NCI-H187 (cell line): ENCODE measurements at regions not wholly inside any gene's neighbourhood (a gene's known extent, or its start where the extent isn't known, plus 50 kb on each side); places are given as distances from the start of the nearest gene placed in this dataset.
"Not testable (repeated sequence)": the region's sequence is repeated elsewhere in the genome, so short reads cannot be mapped to it uniquely, and the experiment has no call there.

Experiments used
- DNase-seq, 2 experiments: peaks; one replicate each; lab custom pipeline; 2025; lab: John Stamatoyannopoulos, UW

GRCh38 chr11:103585401-103585800 is 451.0 kb upstream of the DDI1 start:
- no peak for DNase-seq

GRCh38 chr11:103585911-103586310 is 450.5 kb upstream of the DDI1 start:
- no peak for DNase-seq

- DNase-seq: no peak
These were observed 449.7 kb upstream of the DDI1 start for GRCh38 chr11:103586756-103587155.

GRCh38 chr11:103587901-103588788 is 448.3 kb upstream of the DDI1 start:
- DNase-seq: peak; percentile 10 to 26

- no peak for DNase-seq
These were observed 444.9 kb upstream of the DDI1 start for GRCh38 chr11:103591554-103591953.

- DNase-seq: no peak
These were observed 442.2 kb upstream of the DDI1 start for GRCh38 chr11:103594283-103594682.

GRCh38 chr11:103596315-103596714 is 440.1 kb upstream of the DDI1 start:
- DNase-seq: no peak

- peak; percentile 6 to 37 for DNase-seq
These were observed 435.1 kb upstream of the DDI1 start for GRCh38 chr11:103601225-103601846.

GRCh38 chr11:103602840-103603239 is 433.6 kb upstream of the DDI1 start:
- no peak for DNase-seq

GRCh38 chr11:103604310-103604709 is 432.1 kb upstream of the DDI1 start:
- DNase-seq: no peak

- no peak for DNase-seq
These were observed 427.9 kb upstream of the DDI1 start for GRCh38 chr11:103608566-103608965.

GRCh38 chr11:103609117-103610066 is 427.0 kb upstream of the DDI1 start:
- DNase-seq: no peak

GRCh38 chr11:103610435-103610834 is 426.0 kb upstream of the DDI1 start:
- no peak for DNase-seq

GRCh38 chr11:103611526-103612260 is 424.7 kb upstream of the DDI1 start:
- not testable (repeated sequence) for DNase-seq

GRCh38 chr11:103612451-103612850 is 424.0 kb upstream of the DDI1 start:
- not testable (repeated sequence) for DNase-seq

GRCh38 chr11:103616586-103616985 is 419.9 kb upstream of the DDI1 start:
- DNase-seq: not testable (repeated sequence)

- DNase-seq: no peak
These were observed 417.9 kb upstream of the DDI1 start for GRCh38 chr11:103618528-103618927.

- peak in 1 of 2 experiments; percentile 19 for DNase-seq
These were observed 417.0 kb upstream of the DDI1 start for GRCh38 chr11:103619480-103619879.

GRCh38 chr11:103619938-103620337 is 416.5 kb upstream of the DDI1 start:
- DNase-seq: no peak

- no peak for DNase-seq
These were observed 414.1 kb upstream of the DDI1 start for GRCh38 chr11:103622296-103622695.

- DNase-seq: no peak
These were observed 412.5 kb upstream of the DDI1 start for GRCh38 chr11:103623933-103624332.
